Naive thymus-derived CD4-positive, alpha-beta T cell (primary cell): ENCODE measurements at regions not wholly inside any gene's neighbourhood (a gene's known extent, or its start where the extent isn't known, plus 50 kb on each side); places are given as distances from the start of the nearest gene placed in this dataset.

ENCODE experiments used
- ATAC-seq: fragments of 150-1000 bp; cut with Tn5 transposase; 2 replicates; pipeline ENCODE4 v1.10.0; 2021; ENCODE audit warnings: mild to moderate bottlenecking, moderate library complexity
- CTCF ChIA-PET: fragments of 350-600 bp; sonication (Branson Sonifier 250); formaldehyde crosslinking; loops from one replicate; lab custom pipeline; 2021; ENCODE audit warnings: antibody characterized with exemption; lab: Charles Lee
- POLR2A ChIA-PET: fragments of 350-600 bp; sonication (Branson Sonifier 250); formaldehyde crosslinking; loops from one replicate; lab custom pipeline; 2021; ENCODE audit warnings: antibody characterized with exemption, inconsistent platforms; lab: Charles Lee
- DNase-seq, 9 donors: peaks; one replicate each; pipeline versions ENCODE4 v3.0.0 to v3.0.0-alpha.2; 2020 to 2022; ENCODE audit warnings: mixed read lengths in 1 of 9
- H3K27ac ChIP-seq: one replicate; pipeline ENCODE4 v1.7.0; 2013; ENCODE audit warnings: mild to moderate bottlenecking, low read depth, low read length, moderate library complexity
- H3K27me3 ChIP-seq, 2 donors: one replicate each; pipeline ENCODE4 v1.7.0; 2013; ENCODE audit warnings: low read length in 2 of 2, mild to moderate bottlenecking in 2 of 2, moderate library complexity in 2 of 2; ENCODE audit not compliant: control insufficient read depth in 2 of 2, insufficient read depth in 2 of 2
- H3K36me3 ChIP-seq, 3 experiments: 1 replicate in 2 of 3; 2 replicates in 1 of 3; pipeline ENCODE4 v1.7.0; 2013; ENCODE audit warnings: low read length in 3 of 3, mild to moderate bottlenecking in 3 of 3, moderate library complexity in 1 of 3; ENCODE audit not compliant: insufficient read depth in 3 of 3, control insufficient read depth in 2 of 3
- H3K4me1 ChIP-seq, 2 donors: one replicate each; pipeline ENCODE4 v1.7.0; 2013; ENCODE audit warnings: low read length in 2 of 2, mild to moderate bottlenecking in 2 of 2, moderate library complexity in 1 of 2; ENCODE audit not compliant: control insufficient read depth in 2 of 2, insufficient read depth in 2 of 2
- H3K4me3 ChIP-seq: 2 replicates; pipeline ENCODE4 v1.7.0; 2013; ENCODE audit warnings: mild to moderate bottlenecking, low read length
- H3K9me3 ChIP-seq, 3 experiments: 1 replicate in 2 of 3; 2 replicates in 1 of 3; pipeline ENCODE4 v1.7.0; 2013; ENCODE audit warnings: low read length in 3 of 3; ENCODE audit not compliant: control insufficient read depth in 2 of 3
- H3K27ac Mint-ChIP-seq, 9 donors: one replicate each; pipeline ENCODE4 v1.8.0; 2020 to 2022; ENCODE audit warnings: mixed read lengths in 9 of 9, mild to moderate bottlenecking in 8 of 9, moderate library complexity in 5 of 9, inconsistent platforms in 2 of 9
- H3K27me3 Mint-ChIP-seq, 5 donors: one replicate each; pipeline ENCODE4 v1.8.0; 2021 to 2022; ENCODE audit warnings: mixed read lengths in 5 of 5, mild to moderate bottlenecking in 1 of 5
- H3K36me3 Mint-ChIP-seq, 5 donors: one replicate each; pipeline ENCODE4 v1.8.0; 2020 to 2022; ENCODE audit warnings: mixed read lengths in 5 of 5, mild to moderate bottlenecking in 3 of 5, inconsistent platforms in 1 of 5
- H3K4me1 Mint-ChIP-seq, 7 donors: one replicate each; pipeline ENCODE4 v1.8.0; 2020 to 2022; ENCODE audit warnings: mixed read lengths in 7 of 7, mild to moderate bottlenecking in 3 of 7, inconsistent platforms in 1 of 7
- H3K4me3 Mint-ChIP-seq, 10 donors: one replicate each; pipeline ENCODE4 v1.8.0; 2020 to 2022; ENCODE audit warnings: mild to moderate bottlenecking in 10 of 10, mixed read lengths in 10 of 10, moderate library complexity in 6 of 10, inconsistent platforms in 2 of 10
- H3K9me3 Mint-ChIP-seq, 11 donors: one replicate each; pipeline ENCODE4 v1.8.0; 2020 to 2022; ENCODE audit warnings: mixed read lengths in 11 of 11, mild to moderate bottlenecking in 4 of 11, inconsistent platforms in 1 of 11, moderate library complexity in 1 of 11
- intact Hi-C, 2 donors: fragments of 100-400 bp; cut with micrococcal nuclease; formaldehyde crosslinking; loops; one replicate each; pipeline ENCODE4 v1.15.1; 2023

- Mint-ChIP-seq H3K9me3 (peaks cover 0 to 28% (median 13%) of the 10 kb centered on the region in 11 donors), H3K4me3 (no peak overlapping the region), H3K27me3 (peaks cover 0 to 7% (median 4%) of the 10 kb centered on the region in 5 donors), H3K36me3 (no peaks in the 10 kb centered on the region), H3K27ac (no peak overlapping the region), H3K4me1 (no peaks in the 10 kb centered on the region)
- H3K27ac ChIP-seq = no peak overlapping the region
- POLR2A ChIA-PET = no interaction called here
- CTCF ChIA-PET = no interaction called here
- no peaks in the 10 kb centered on the region for H3K27me3 ChIP-seq
- no peaks in the 10 kb centered on the region for H3K4me1 ChIP-seq
- intact Hi-C loops = no loop called here
- DNase-seq = no peak
- H3K4me3 ChIP-seq = no peak overlapping the region
- peaks cover 0 to 6% (median 0%) of the 10 kb centered on the region in 3 experiments for H3K9me3 ChIP-seq
- no peaks in the 10 kb centered on the region for H3K36me3 ChIP-seq
- ATAC-seq = no peak
Observed at GRCh38 chr4:141486375-141486997, 149.9 kb upstream of the IL15 start.

- Mint-ChIP-seq H3K27ac (no peak overlapping the region), H3K36me3 (no peaks in the 10 kb centered on the region), H3K4me1 (no peaks in the 10 kb centered on the region), H3K27me3 (peaks cover 0 to 5% (median 0%) of the 10 kb centered on the region in 5 donors), H3K9me3 (peaks cover 0 to 3% (median 0%) of the 10 kb centered on the region in 11 donors), H3K4me3 (no peak overlapping the region)
- Histone ChIP-seq H3K27ac (no peak overlapping the region), H3K36me3 (no peaks in the 10 kb centered on the region), H3K9me3 (no peaks in the 10 kb centered on the region), H3K4me3 (no peak overlapping the region), H3K27me3 (no peaks in the 10 kb centered on the region), H3K4me1 (no peaks in the 10 kb centered on the region)
- no peak for ATAC-seq
- ChIA-PET POLR2A (no interaction called here), CTCF (no interaction called here)
- intact Hi-C loops = no loop called here
- DNase-seq = no peak
Observed at GRCh38 chr4:141497627-141498026, 138.8 kb upstream of the IL15 start.

GRCh38 chr4:141499261-141499853 is 137.0 kb upstream of the IL15 start:
- Mint-ChIP-seq H3K4me1 (no peaks in the 10 kb centered on the region), H3K4me3 (no peak overlapping the region), H3K9me3 (peaks cover 0 to 6% (median 0%) of the 10 kb centered on the region in 11 donors), H3K27me3 (peaks cover 0 to 4% (median 0%) of the 10 kb centered on the region in 5 donors), H3K27ac (no peak overlapping the region), H3K36me3 (no peaks in the 10 kb centered on the region)
- intact Hi-C loops = no loop called here
- ATAC-seq = no peak
- POLR2A ChIA-PET = no interaction called here
- no peaks in the 10 kb centered on the region for H3K9me3 ChIP-seq
- H3K27ac ChIP-seq = no peak overlapping the region
- H3K4me3 ChIP-seq = no peak overlapping the region
- no peaks in the 10 kb centered on the region for H3K4me1 ChIP-seq
- no peaks in the 10 kb centered on the region for H3K27me3 ChIP-seq
- CTCF ChIA-PET = no interaction called here
- H3K36me3 ChIP-seq = no peaks in the 10 kb centered on the region
- no peak for DNase-seq

DNA sequence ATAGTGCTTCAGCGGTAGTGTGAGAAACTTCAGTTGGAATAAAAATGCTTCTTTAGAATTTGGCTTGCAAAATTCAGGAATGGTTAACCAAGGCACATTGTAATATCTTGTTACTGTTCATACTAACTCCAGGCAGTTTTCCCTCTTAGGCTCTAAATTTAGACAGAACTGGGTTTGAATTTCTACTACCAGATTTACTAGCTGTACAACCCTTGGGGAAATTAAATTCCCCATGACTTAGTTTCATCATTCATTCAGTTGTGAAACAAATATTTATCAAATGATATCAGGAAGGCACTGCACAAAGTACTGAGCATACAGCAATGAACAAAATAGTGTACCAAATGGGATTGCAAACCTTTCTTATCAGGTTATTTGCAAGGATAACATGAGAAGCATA is 135.0 kb upstream of the IL15 start:
- H3K27ac ChIP-seq = no peak overlapping the region
- Mint-ChIP-seq H3K9me3 (peaks cover 0 to 4% (median 0%) of the 10 kb centered on the region in 11 donors), H3K4me1 (no peaks in the 10 kb centered on the region), H3K36me3 (no peaks in the 10 kb centered on the region), H3K4me3 (no peak overlapping the region), H3K27me3 (no peaks in the 10 kb centered on the region), H3K27ac (no peak overlapping the region)
- CTCF ChIA-PET = no interaction called here
- POLR2A ChIA-PET = no interaction called here
- intact Hi-C loops = no loop called here
- DNase-seq (no peak), ATAC-seq (no peak)
- no peaks in the 10 kb centered on the region for H3K9me3 ChIP-seq
- H3K36me3 ChIP-seq = no peaks in the 10 kb centered on the region
- H3K4me1 ChIP-seq = no peaks in the 10 kb centered on the region
- H3K27me3 ChIP-seq = no peaks in the 10 kb centered on the region
- no peak overlapping the region for H3K4me3 ChIP-seq

DNA sequence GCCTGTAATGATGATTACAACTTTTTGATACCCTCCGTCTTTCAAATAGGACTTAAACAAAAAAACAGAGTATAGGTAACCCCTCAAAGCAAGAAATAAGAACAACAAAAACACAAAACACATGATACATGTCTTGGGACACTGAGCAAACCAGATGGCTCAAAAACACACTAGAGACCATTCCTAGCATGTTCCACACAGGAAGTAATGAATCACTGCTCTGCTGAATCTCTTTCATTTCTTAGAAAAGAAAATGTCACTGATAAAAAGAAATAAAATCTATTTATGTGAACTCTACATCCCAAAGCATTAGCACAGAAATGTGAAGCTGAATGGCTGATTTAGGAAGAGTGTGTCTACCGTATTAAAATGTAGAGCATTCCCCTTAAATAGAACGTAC is 134.5 kb upstream of the IL15 start:
- Histone ChIP-seq H3K36me3 (no peaks in the 10 kb centered on the region), H3K4me3 (no peak overlapping the region), H3K27ac (no peak overlapping the region), H3K27me3 (no peaks in the 10 kb centered on the region), H3K9me3 (no peaks in the 10 kb centered on the region), H3K4me1 (no peaks in the 10 kb centered on the region)
- intact Hi-C loops = no loop called here
- no peak overlapping the region for H3K27ac Mint-ChIP-seq
- no peak overlapping the region for H3K4me3 Mint-ChIP-seq
- no peaks in the 10 kb centered on the region for H3K27me3 Mint-ChIP-seq
- ATAC-seq = no peak
- no peak for DNase-seq
- ChIA-PET POLR2A (no interaction called here), CTCF (no interaction called here)
- no peaks in the 10 kb centered on the region for H3K4me1 Mint-ChIP-seq
- H3K9me3 Mint-ChIP-seq = peaks cover 0 to 8% (median 0%) of the 10 kb centered on the region in 11 donors
- H3K36me3 Mint-ChIP-seq = no peaks in the 10 kb centered on the region

DNA sequence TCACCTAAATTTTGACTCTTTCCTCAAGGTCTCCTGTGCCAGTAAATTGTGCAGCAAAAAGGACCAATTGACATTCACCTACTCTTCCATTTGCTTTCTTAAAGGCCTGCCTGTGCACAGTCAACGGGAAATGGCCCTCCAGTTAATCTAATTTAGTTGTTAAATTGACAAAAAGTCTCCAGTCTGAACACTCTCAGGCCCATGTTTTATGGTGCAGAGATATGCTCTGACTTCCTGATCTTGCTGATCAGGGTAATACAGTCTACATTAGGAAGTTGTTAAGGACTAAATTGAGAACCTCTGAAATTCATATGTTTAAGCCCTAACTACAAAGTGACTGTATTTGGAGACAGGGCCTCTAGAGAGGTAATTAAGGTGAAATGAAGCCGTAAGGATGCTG is 133.6 kb upstream of the IL15 start:
- CTCF ChIA-PET = no interaction called here
- H3K4me3 ChIP-seq = no peak overlapping the region
- ATAC-seq = no peak

GRCh38 chr4:141503260-141503659 is 133.1 kb upstream of the IL15 start:
- no peaks in the 10 kb centered on the region for H3K27me3 Mint-ChIP-seq
- no peaks in the 10 kb centered on the region for H3K27me3 ChIP-seq
- ChIA-PET CTCF (no interaction called here), POLR2A (no interaction called here)
- H3K36me3 ChIP-seq = no peaks in the 10 kb centered on the region
- DNase-seq = no peak
- intact Hi-C loops = no loop called here
- no peaks in the 10 kb centered on the region for H3K4me1 Mint-ChIP-seq
- H3K9me3 Mint-ChIP-seq = peaks cover 0 to 8% (median 2%) of the 10 kb centered on the region in 11 donors
- H3K36me3 Mint-ChIP-seq = no peaks in the 10 kb centered on the region
- H3K4me1 ChIP-seq = no peaks in the 10 kb centered on the region
- no peaks in the 10 kb centered on the region for H3K9me3 ChIP-seq
- no peak overlapping the region for H3K27ac Mint-ChIP-seq
- no peak overlapping the region for H3K4me3 Mint-ChIP-seq
- no peak for ATAC-seq
- H3K4me3 ChIP-seq = no peak overlapping the region
- H3K27ac ChIP-seq = no peak overlapping the region

More for the DNA sequence above, 133.6 kb upstream of the IL15 start:
- intact Hi-C loops = no loop called here
- Histone ChIP-seq H3K27me3 (no peaks in the 10 kb centered on the region), H3K9me3 (no peaks in the 10 kb centered on the region), H3K27ac (no peak overlapping the region), H3K4me1 (no peaks in the 10 kb centered on the region), H3K36me3 (no peaks in the 10 kb centered on the region)
- no peaks in the 10 kb centered on the region for H3K27me3 Mint-ChIP-seq
- no peak overlapping the region for H3K4me3 Mint-ChIP-seq
- H3K36me3 Mint-ChIP-seq = no peaks in the 10 kb centered on the region
- H3K27ac Mint-ChIP-seq = no peak overlapping the region
- H3K4me1 Mint-ChIP-seq = no peaks in the 10 kb centered on the region
- no peak for DNase-seq
- peaks cover 0 to 8% (median 0%) of the 10 kb centered on the region in 11 donors for H3K9me3 Mint-ChIP-seq
- POLR2A ChIA-PET = no interaction called here
